ENCODE measurements at regions not wholly inside any gene's neighbourhood (a gene's known extent, or its start where the extent isn't known, plus 50 kb on each side); places are given as distances from the start of the nearest gene placed in this dataset.

DNA sequence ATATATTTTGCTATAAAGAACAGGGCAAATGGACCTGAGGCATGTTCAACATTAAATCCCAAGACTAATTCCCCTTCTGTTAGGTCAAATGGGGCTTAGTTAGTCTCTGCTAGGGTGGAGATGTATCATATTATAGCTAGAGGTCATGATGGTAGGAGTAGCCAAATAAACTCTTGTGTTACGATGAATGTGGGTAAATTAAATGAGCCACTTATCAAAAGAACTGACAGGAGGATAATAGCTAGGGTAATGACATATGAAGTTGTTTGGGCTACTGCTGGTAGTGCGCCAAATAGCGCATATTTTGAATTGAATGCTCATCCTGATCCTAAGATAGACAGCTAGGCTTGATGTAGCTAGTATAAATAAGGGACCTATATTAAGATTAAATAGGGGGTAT is 445.0 kb downstream of the GXYLT1 start:
- H3K27me3 ChIP-seq (replicated peaks in 1 of 2; ENCODE audit: control insufficient read depth in 2 of 2, insufficient read depth in 2 of 2, low read length in 1 of 2), result no peaks in the 10 kb centered on the region
- ChIA-PET POLR2A (no interaction called here), SMC1A (ENCODE audit: uncharacterized antibody, unreplicated experiment) (no interaction called here), RAD21 (ENCODE audit: unreplicated experiment) (no interaction called here), CTCF (no interaction called here)
- H2AFZ ChIP-seq (ENCODE audit: control insufficient read depth, low read depth, low read length), result no peak overlapping the region
- no peaks in the 10 kb centered on the region for H3K79me2 ChIP-seq (ENCODE audit: control insufficient read depth, insufficient read depth, low read length)
- BruUV-seq (replicated peaks), result no TSS peak
- in situ Hi-C loops (cut with MboI) (no loop called here), intact Hi-C loops (cut with micrococcal nuclease; ENCODE audit: unreplicated experiment) (no loop called here)
- DNase-seq (ENCODE audit: low read depth, low spot score), result no peak
- H3K4me1 ChIP-seq (ENCODE audit: control insufficient read depth, insufficient read depth, low read length), result no peaks in the 10 kb centered on the region
- no peak overlapping the region for H3K4me3 ChIP-seq
- WGBS (ENCODE audit: insufficient coverage, insufficient replicate concordance, low lambda C conversion rate, missing lambda C conversion rate), result 61% methylated on average over 3 of the region's 3 CpGs
- no peaks in the 10 kb centered on the region for H3K36me3 ChIP-seq (ENCODE audit: control insufficient read depth in 2 of 2, insufficient read depth in 2 of 2, low read length in 1 of 2)
- no peaks in the 10 kb centered on the region for H3K9me3 ChIP-seq (replicated peaks; ENCODE audit: control insufficient read depth, insufficient read depth, low read length)
- no peak for FAIRE-seq
- H3K27ac ChIP-seq (ENCODE audit: control insufficient read depth, insufficient read depth), result no peak overlapping the region
- no peak overlapping the region for H3K4me2 ChIP-seq (ENCODE audit: control insufficient read depth, insufficient read depth)
- H4K20me1 ChIP-seq (ENCODE audit: control insufficient read depth, insufficient read depth), result no peaks in the 10 kb centered on the region
- no peak for TF ChIP-seq POLR2AphosphoS5 (IDR thresholded peaks at IDR 0.05; ENCODE audit: low read length)
- no peak for TF ChIP-seq SUZ12 (IDR thresholded peaks at IDR 0.05; ENCODE audit: unreplicated experiment)
- TF ChIP-seq CBFB (IDR thresholded peaks at IDR 0.05; ENCODE audit: low read depth), result no peak
- no peak for TF ChIP-seq KAT2A (conservative IDR thresholded peaks at IDR 0.05; ENCODE audit: control insufficient read depth, low read depth, low read length)
- TF ChIP-seq EED (IDR thresholded peaks at IDR 0.05; ENCODE audit: low read depth), result no peak
- no peak for TF ChIP-seq CEBPZ (IDR thresholded peaks at IDR 0.05; ENCODE audit: low read depth, low read length)
- no peak for TF ChIP-seq CBX3 (IDR thresholded peaks at IDR 0.05; ENCODE audit: borderline replicate concordance, low read depth)
- no peak for TF ChIP-seq TBL1XR1 (IDR thresholded peaks at IDR 0.05; ENCODE audit: low read depth, low read length)
- TF ChIP-seq GABPA (IDR thresholded peaks at IDR 0.05; ENCODE audit: low read depth), result no peak
- no peak for TF ChIP-seq HDAC2 (IDR thresholded peaks at IDR 0.05)
- no peak for TF ChIP-seq HDAC6 (IDR thresholded peaks at IDR 0.05; ENCODE audit: unreplicated experiment)
- no peak for TF ChIP-seq RBBP5 (conservative IDR thresholded peaks at IDR 0.05)
- TF ChIP-seq JUND (IDR thresholded peaks at IDR 0.05; ENCODE audit: low read depth, low read length), result no peak
- TF ChIP-seq ETV6 (conservative IDR thresholded peaks at IDR 0.05 in 1 of 2, IDR thresholded peaks at IDR 0.05 in 1 of 2; ENCODE audit: borderline replicate concordance in 1 of 2, low read depth in 1 of 2), result no peak
- no peak for TF ChIP-seq TAF1 (IDR thresholded peaks at IDR 0.05; ENCODE audit: borderline replicate concordance, low read depth, low read length)
- TF ChIP-seq HCFC1 (IDR thresholded peaks at IDR 0.05; ENCODE audit: low read length), result no peak
- no peak for TF ChIP-seq SUPT20H (IDR thresholded peaks at IDR 0.05; ENCODE audit: borderline replicate concordance, control insufficient read depth, low read depth, low read length)
- TF ChIP-seq STAT1 (conservative IDR thresholded peaks at IDR 0.05), result no peak
- no peak for TF ChIP-seq MEF2A (IDR thresholded peaks at IDR 0.05; ENCODE audit: insufficient read depth, low read depth, low read length)
- no peak overlapping the region for H3K9ac ChIP-seq (ENCODE audit: control insufficient read depth, insufficient read depth, low read length)
- ATAC-seq, result no peak

All from GM12878 (cell line).